Ishikawa (cell line): ENCODE measurements at regions not wholly inside any gene's neighbourhood (a gene's known extent, or its start where the extent isn't known, plus 50 kb on each side); places are given as distances from the start of the nearest gene placed in this dataset.

Experiments used
- EGR1 ChIP-seq: IDR thresholded peaks from 2 replicates; pipeline ENCODE4 v1.6.1; 2012
- YY1 ChIP-seq: IDR thresholded peaks from 2 replicates; pipeline ENCODE4 v1.6.1; 2012; ENCODE audit warnings: low read depth

- TF ChIP-seq YY1 = no peak
- TF ChIP-seq EGR1 = no peak
These were observed 701.3 kb upstream of the KLHL1 start for GRCh38 chr13:70809588-70809987.
